Left ventricle myocardium inferior (tissue), 1 donor: ENCODE measurements at regions not wholly inside any gene's neighbourhood (a gene's known extent, or its start where the extent isn't known, plus 50 kb on each side); places are given as distances from the start of the nearest gene placed in this dataset.

ENCODE experiments used
- DNase-seq: peaks from one replicate; pipeline ENCODE4 v3.0.0-alpha.2; 2020
- H3K27ac ChIP-seq: fragments of 200-600 bp; replicated peaks from 2 replicates; pipeline ENCODE4 v1.8.0; 2021
- H3K27me3 ChIP-seq: fragments of 200-600 bp; 2 replicates; pipeline ENCODE4 v1.8.0; 2021; ENCODE audit warnings: low read depth
- H3K36me3 ChIP-seq: fragments of 200-600 bp; 2 replicates; pipeline ENCODE4 v1.8.0; 2021
- H3K4me1 ChIP-seq: fragments of 200-600 bp; 2 replicates; pipeline ENCODE4 v1.8.0; 2021
- H3K4me3 ChIP-seq: fragments of 200-600 bp; 2 replicates; pipeline ENCODE4 v1.8.0; 2021; ENCODE audit warnings: mild to moderate bottlenecking, moderate library complexity
- H3K9me3 ChIP-seq: fragments of 200-600 bp; replicated peaks from 2 replicates; pipeline ENCODE4 v1.8.0; 2021
- CTCF ChIP-seq: fragments of 200-600 bp; IDR thresholded peaks from 2 replicates; pipeline ENCODE4 v1.8.0; 2021; ENCODE audit warnings: antibody characterized with exemption, mild to moderate bottlenecking, borderline replicate concordance
- intact Hi-C: fragments of 100-400 bp; cut with micrococcal nuclease; formaldehyde crosslinking; loops from one replicate; pipeline ENCODE4 v1.11.0; 2022
- donor health status: DM: no; HTN: yes; CAD: no; lungs with severe emphysema.

- intact Hi-C loops: no loop called here
- Histone ChIP-seq H3K27ac (no peak overlapping the region), H3K36me3 (no peaks in the 10 kb centered on the region), H3K4me3 (no peak overlapping the region), H3K4me1 (no peaks in the 10 kb centered on the region), H3K9me3 (no peaks in the 10 kb centered on the region), H3K27me3 (no peaks in the 10 kb centered on the region)
- no peak for DNase-seq
- TF ChIP-seq CTCF: no peak
These were observed 304.1 kb downstream of the DEPDC1B start for GRCh38 chr5:60395712-60396329.

DNA sequence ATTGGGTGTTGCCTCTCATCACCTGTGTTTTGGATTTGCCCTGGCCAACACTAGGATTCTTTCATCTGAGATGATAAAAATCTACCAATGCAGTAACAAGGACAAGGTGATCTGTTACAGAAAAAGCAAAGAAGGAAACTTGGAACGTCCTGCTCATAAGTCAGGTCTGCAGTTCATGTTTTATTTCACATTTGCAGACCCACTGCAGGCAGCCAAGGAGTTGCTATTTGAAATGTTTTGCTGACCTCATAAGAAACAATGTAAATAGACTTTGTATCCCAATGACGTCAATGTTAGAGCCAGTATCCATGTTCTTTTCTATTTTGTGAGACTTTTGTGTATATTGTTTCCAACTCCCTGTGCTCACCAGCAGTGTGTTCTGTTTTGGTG lies 312.9 kb downstream of the DEPDC1B start:
- TF ChIP-seq CTCF: no peak
- Histone ChIP-seq H3K27ac (no peak overlapping the region), H3K27me3 (no peaks in the 10 kb centered on the region), H3K4me3 (no peak overlapping the region), H3K36me3 (no peaks in the 10 kb centered on the region), H3K9me3 (no peaks in the 10 kb centered on the region), H3K4me1 (no peaks in the 10 kb centered on the region)
- intact Hi-C loops: no loop called here
- DNase-seq: no peak

- DNase-seq: no peak
- intact Hi-C loops: no loop called here
- Histone ChIP-seq H3K27me3 (no peaks in the 10 kb centered on the region), H3K36me3 (no peaks in the 10 kb centered on the region), H3K4me1 (no peaks in the 10 kb centered on the region), H3K27ac (no peak overlapping the region), H3K4me3 (no peak overlapping the region), H3K9me3 (no peaks in the 10 kb centered on the region)
- no peak for TF ChIP-seq CTCF
These were observed 313.4 kb downstream of the DEPDC1B start for GRCh38 chr5:60386436-60387050.

- no peaks in the 10 kb centered on the region for H3K27me3 ChIP-seq
- H3K36me3 ChIP-seq: no peaks in the 10 kb centered on the region
- DNase-seq: no peak
- H3K27ac ChIP-seq: no peak overlapping the region
- no peaks in the 10 kb centered on the region for H3K9me3 ChIP-seq
- no peak overlapping the region for H3K4me3 ChIP-seq
- peak; percentile 11 for TF ChIP-seq CTCF
- no peaks in the 10 kb centered on the region for H3K4me1 ChIP-seq
- intact Hi-C loops: no loop called here
These were observed 317.2 kb downstream of the DEPDC1B start for GRCh38 chr5:60382716-60383115.

- no peaks in the 10 kb centered on the region for H3K9me3 ChIP-seq
- intact Hi-C loops: no loop called here
- no peaks in the 10 kb centered on the region for H3K36me3 ChIP-seq
- H3K27ac ChIP-seq: no peak overlapping the region
- TF ChIP-seq CTCF: no peak
- H3K4me1 ChIP-seq: no peaks in the 10 kb centered on the region
- H3K4me3 ChIP-seq: no peak overlapping the region
- no peaks in the 10 kb centered on the region for H3K27me3 ChIP-seq
- no peak for DNase-seq
These were observed 320.1 kb downstream of the DEPDC1B start for GRCh38 chr5:60379907-60380306.
